ENCODE measurements at regions not wholly inside any gene's neighbourhood (a gene's known extent, or its start where the extent isn't known, plus 50 kb on each side); places are given as distances from the start of the nearest gene placed in this dataset.

DNA sequence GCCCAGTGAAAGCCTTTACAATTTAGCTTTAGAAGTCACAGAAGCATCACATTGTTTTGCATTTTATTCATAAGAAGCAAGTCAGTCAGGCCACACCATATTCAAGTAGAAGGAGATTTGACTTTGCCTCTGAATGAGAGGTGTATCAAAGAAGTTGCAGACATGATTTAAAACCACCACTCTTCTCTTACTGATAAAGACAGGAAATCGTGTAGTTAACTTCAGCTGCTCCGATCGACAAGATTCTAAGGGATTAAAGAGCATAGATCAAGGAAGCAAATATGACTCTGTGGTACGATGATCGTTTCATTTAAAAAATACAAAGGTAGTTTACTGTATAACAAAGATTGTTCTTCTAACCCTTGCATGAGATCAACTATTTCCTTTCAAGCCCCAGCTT lies 328.0 kb upstream of the PPP1R2C start:
- Mint-ChIP-seq H3K27me3 (ENCODE audit: insufficient read depth, unreplicated experiment) (no peaks in the 10 kb centered on the region), H3K9me3 (ENCODE audit: unreplicated experiment) (peaks cover 15% of the 10 kb centered on the region), H3K4me3 (ENCODE audit: unreplicated experiment) (no peak overlapping the region), H3K4me1 (ENCODE audit: low read depth, unreplicated experiment) (no peaks in the 10 kb centered on the region), H3K36me3 (ENCODE audit: insufficient read depth, unreplicated experiment) (no peaks in the 10 kb centered on the region), H3K27ac (ENCODE audit: unreplicated experiment) (no peak overlapping the region)
- Histone ChIP-seq H3K9me3 (no peaks in the 10 kb centered on the region), H3K36me3 (ENCODE audit: control insufficient read depth, insufficient read depth, low read length) (no peaks in the 10 kb centered on the region), H3K27me3 (replicated peaks; ENCODE audit: control insufficient read depth, insufficient read depth, low read length) (no peaks in the 10 kb centered on the region), H3K4me3 (ENCODE audit: low read depth, low read length) (no peak overlapping the region), H3K4me1 (peaks cover 9% of the 10 kb centered on the region)
- intact Hi-C loops (cut with micrococcal nuclease; ENCODE audit: unreplicated experiment), result no loop called here
- ChIA-PET POLR2A (no interaction called here), CTCF (no interaction called here)
- DNase-seq, result no peak
- TF ChIP-seq, protein P1, sequence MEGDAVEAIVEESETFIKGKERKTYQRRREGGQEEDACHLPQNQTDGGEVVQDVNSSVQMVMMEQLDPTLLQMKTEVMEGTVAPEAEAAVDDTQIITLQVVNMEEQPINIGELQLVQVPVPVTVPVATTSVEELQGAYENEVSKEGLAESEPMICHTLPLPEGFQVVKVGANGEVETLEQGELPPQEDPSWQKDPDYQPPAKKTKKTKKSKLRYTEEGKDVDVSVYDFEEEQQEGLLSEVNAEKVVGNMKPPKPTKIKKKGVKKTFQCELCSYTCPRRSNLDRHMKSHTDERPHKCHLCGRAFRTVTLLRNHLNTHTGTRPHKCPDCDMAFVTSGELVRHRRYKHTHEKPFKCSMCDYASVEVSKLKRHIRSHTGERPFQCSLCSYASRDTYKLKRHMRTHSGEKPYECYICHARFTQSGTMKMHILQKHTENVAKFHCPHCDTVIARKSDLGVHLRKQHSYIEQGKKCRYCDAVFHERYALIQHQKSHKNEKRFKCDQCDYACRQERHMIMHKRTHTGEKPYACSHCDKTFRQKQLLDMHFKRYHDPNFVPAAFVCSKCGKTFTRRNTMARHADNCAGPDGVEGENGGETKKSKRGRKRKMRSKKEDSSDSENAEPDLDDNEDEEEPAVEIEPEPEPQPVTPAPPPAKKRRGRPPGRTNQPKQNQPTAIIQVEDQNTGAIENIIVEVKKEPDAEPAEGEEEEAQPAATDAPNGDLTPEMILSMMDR (IDR thresholded peaks at IDR 0.05; ENCODE audit: insufficient read depth in 1 of 2, low read depth in 1 of 2, low read length in 1 of 2, severe bottlenecking in 1 of 2, unreplicated experiment in 1 of 2), result no peak
- BruUV-seq (replicated peaks), result no TSS peak

DNA sequence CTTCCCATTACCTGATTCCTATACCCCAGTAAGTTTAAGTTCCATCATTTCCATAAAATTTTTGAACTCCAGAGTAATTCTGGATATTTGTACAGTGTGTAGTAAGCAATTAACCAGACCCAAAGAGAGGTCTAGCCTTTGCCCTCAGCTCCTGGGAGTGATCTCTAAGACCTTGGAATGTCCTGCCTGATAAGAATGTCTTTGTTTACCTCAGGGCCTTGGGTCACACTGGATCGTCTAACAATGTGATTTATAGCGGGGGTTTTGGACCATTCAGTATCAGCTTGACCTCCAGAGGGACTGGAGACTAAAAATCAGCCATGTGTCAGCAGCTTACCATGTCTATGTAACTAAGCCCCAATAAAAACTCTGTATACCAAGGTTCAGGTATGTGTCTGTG lies 330.9 kb upstream of the PPP1R2C start:
- H3K27ac Mint-ChIP-seq (ENCODE audit: unreplicated experiment), result no peak overlapping the region
- no peaks in the 10 kb centered on the region for H3K9me3 ChIP-seq
- H3K36me3 Mint-ChIP-seq (ENCODE audit: insufficient read depth, unreplicated experiment), result no peaks in the 10 kb centered on the region
- POLR2A ChIA-PET, result no interaction called here
- intact Hi-C loops (cut with micrococcal nuclease; ENCODE audit: unreplicated experiment), result no loop called here
- TF ChIP-seq, protein P1 (IDR thresholded peaks at IDR 0.05; ENCODE audit: insufficient read depth in 1 of 2, low read depth in 1 of 2, low read length in 1 of 2, severe bottlenecking in 1 of 2, unreplicated experiment in 1 of 2), result no peak
- no peaks in the 10 kb centered on the region for H3K27me3 ChIP-seq (replicated peaks; ENCODE audit: control insufficient read depth, insufficient read depth, low read length)
- peaks cover 24% of the 10 kb centered on the region for H3K9me3 Mint-ChIP-seq (ENCODE audit: unreplicated experiment)
- H3K27me3 Mint-ChIP-seq (ENCODE audit: insufficient read depth, unreplicated experiment), result no peaks in the 10 kb centered on the region
- H3K36me3 ChIP-seq (ENCODE audit: control insufficient read depth, insufficient read depth, low read length), result no peaks in the 10 kb centered on the region
- H3K4me3 ChIP-seq (ENCODE audit: low read depth, low read length), result no peak overlapping the region
- CTCF ChIA-PET, result no interaction called here
- H3K4me3 Mint-ChIP-seq (ENCODE audit: unreplicated experiment), result no peak overlapping the region
- peak; percentile 44 to 61 for DNase-seq
- H3K4me1 Mint-ChIP-seq (ENCODE audit: low read depth, unreplicated experiment), result no peaks in the 10 kb centered on the region
- BruUV-seq (replicated peaks), result no TSS peak
- peaks cover 9% of the 10 kb centered on the region for H3K4me1 ChIP-seq

DNA sequence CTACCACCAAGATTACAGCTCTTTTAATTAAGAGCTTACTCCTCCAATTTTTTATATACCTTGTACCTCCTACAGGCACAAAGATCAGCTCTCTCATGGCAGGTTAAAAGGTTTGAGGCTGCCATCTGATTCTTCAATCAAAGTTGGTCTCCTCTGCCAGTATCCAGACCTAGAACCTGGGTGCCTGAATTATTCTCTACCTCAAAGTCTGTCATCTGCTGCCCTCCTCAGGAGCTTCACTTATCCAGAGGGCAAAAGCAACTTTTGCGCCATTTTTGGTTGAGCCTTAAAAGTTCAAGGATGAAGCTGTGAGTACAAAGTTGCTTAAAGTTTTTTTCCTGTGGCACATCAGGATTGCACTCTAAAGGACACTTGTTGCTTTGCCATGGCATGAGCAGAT lies 343.7 kb upstream of the PPP1R2C start:
- H3K27me3 ChIP-seq (replicated peaks; ENCODE audit: control insufficient read depth, insufficient read depth, low read length), result no peaks in the 10 kb centered on the region

More for the DNA sequence above, 343.7 kb upstream of the PPP1R2C start:
- intact Hi-C loops (cut with micrococcal nuclease; ENCODE audit: unreplicated experiment), result no loop called here
- Mint-ChIP-seq H3K4me1 (ENCODE audit: low read depth, unreplicated experiment) (no peaks in the 10 kb centered on the region), H3K4me3 (ENCODE audit: unreplicated experiment) (no peak overlapping the region), H3K9me3 (ENCODE audit: unreplicated experiment) (no peaks in the 10 kb centered on the region), H3K27me3 (ENCODE audit: insufficient read depth, unreplicated experiment) (no peaks in the 10 kb centered on the region), H3K36me3 (ENCODE audit: insufficient read depth, unreplicated experiment) (no peaks in the 10 kb centered on the region), H3K27ac (ENCODE audit: unreplicated experiment) (no peak overlapping the region)
- no peaks in the 10 kb centered on the region for H3K36me3 ChIP-seq (ENCODE audit: control insufficient read depth, insufficient read depth, low read length)
- ChIA-PET POLR2A (no interaction called here), CTCF (no interaction called here)
- H3K4me1 ChIP-seq, result no peaks in the 10 kb centered on the region
- no peak overlapping the region for H3K4me3 ChIP-seq (ENCODE audit: low read depth, low read length)
- no TSS peak for BruUV-seq (replicated peaks)
- DNase-seq, result peak in 1 of 2 experiments; percentile 2
- TF ChIP-seq, protein P1 (IDR thresholded peaks at IDR 0.05; ENCODE audit: insufficient read depth in 1 of 2, low read depth in 1 of 2, low read length in 1 of 2, severe bottlenecking in 1 of 2, unreplicated experiment in 1 of 2), result no peak
- no peaks in the 10 kb centered on the region for H3K9me3 ChIP-seq

All from Caco-2 (cell line).